Sigmoid colon (tissue), 3 donors: ENCODE measurements at regions not wholly inside any gene's neighbourhood (a gene's known extent, or its start where the extent isn't known, plus 50 kb on each side); places are given as distances from the start of the nearest gene placed in this dataset.

Source experiments
- CTCF ChIP-seq, 4 experiments: fragments of 450-650 bp in 3 of 4; fragments of 200-600 bp in 1 of 4; IDR thresholded peaks; one replicate each; pipeline ENCODE4 v1.5.1; 2016 to 2019; ENCODE audit warnings: antibody characterized with exemption in 4 of 4, mild to moderate bottlenecking in 3 of 4, moderate library complexity in 2 of 4
- POLR2A ChIP-seq, 2 donors: fragments of 450-650 bp; IDR thresholded peaks; one replicate each; pipeline ENCODE4 v1.6.1; 2016; ENCODE audit warnings: antibody characterized with exemption in 2 of 2, mild to moderate bottlenecking in 2 of 2, moderate library complexity in 2 of 2

- TF ChIP-seq CTCF (IDR thresholded peaks at IDR 0.05) (no peak), POLR2A (IDR thresholded peaks at IDR 0.05) (no peak)
These were observed 108.9 kb upstream of the PPP1R26 start for GRCh38 chr9:135370411-135371375.
